HG03095 (cell line): ENCODE measurements at regions not wholly inside any gene's neighbourhood (a gene's known extent, or its start where the extent isn't known, plus 50 kb on each side); places are given as distances from the start of the nearest gene placed in this dataset.

Experiments
- ATAC-seq: cut with Tn5 transposase; IDR thresholded peaks from one replicate; pipeline ENCODE4 v1.9.1; 2021; ENCODE audit warnings: moderate library complexity; ENCODE audit not compliant: unreplicated experiment

GRCh38 chr9:89892920-89893319, 288.1 kb downstream of the GADD45G start:
- no peak for ATAC-seq

GRCh38 chr9:89893886-89894285, 289.1 kb downstream of the GADD45G start:
- ATAC-seq = no peak

- no peak for ATAC-seq
Measured at GRCh38 chr9:89896806-89897340, 292.1 kb downstream of the GADD45G start.

GRCh38 chr9:89899573-89899972, 294.8 kb downstream of the GADD45G start:
- ATAC-seq = no peak

GRCh38 chr9:89901920-89902319, 297.1 kb downstream of the GADD45G start:
- no peak for ATAC-seq

GRCh38 chr9:89902450-89903140, 297.8 kb downstream of the GADD45G start:
- no peak for ATAC-seq

GRCh38 chr9:89903141-89903475, 298.3 kb downstream of the GADD45G start:
- no peak for ATAC-seq

GRCh38 chr9:89905606-89906338, 301.0 kb downstream of the GADD45G start:
- no peak for ATAC-seq

- ATAC-seq = no peak
Measured at GRCh38 chr9:89911721-89912604, 307.2 kb downstream of the GADD45G start.

- no peak for ATAC-seq
Measured at GRCh38 chr9:89912605-89912953, 307.8 kb downstream of the GADD45G start.

- ATAC-seq = no peak
Measured at GRCh38 chr9:89915187-89915586, 310.4 kb downstream of the GADD45G start.

- no peak for ATAC-seq
Measured at GRCh38 chr9:89916001-89916597, 311.3 kb downstream of the GADD45G start.

GRCh38 chr9:89917861-89918260, 313.0 kb downstream of the GADD45G start:
- ATAC-seq = no peak

- ATAC-seq = peak; percentile 50
Measured at GRCh38 chr9:89919171-89919681, 314.4 kb downstream of the GADD45G start.

GRCh38 chr9:89920131-89920530, 315.3 kb downstream of the GADD45G start:
- ATAC-seq = no peak

- no peak for ATAC-seq
Measured at GRCh38 chr9:89920951-89921350, 316.1 kb downstream of the GADD45G start.

- ATAC-seq = no peak
Measured at GRCh38 chr9:89922099-89922498, 317.3 kb downstream of the GADD45G start.

- no peak for ATAC-seq
Measured at GRCh38 chr9:89923174-89923573, 318.4 kb downstream of the GADD45G start.

- no peak for ATAC-seq
Measured at GRCh38 chr9:89923961-89924504, 319.2 kb downstream of the GADD45G start.

GRCh38 chr9:89924611-89925010, 319.8 kb downstream of the GADD45G start:
- ATAC-seq = no peak

GRCh38 chr9:89926167-89926566, 321.4 kb downstream of the GADD45G start:
- ATAC-seq = no peak
